Fibroblast of lung (primary cell): ENCODE measurements at regions not wholly inside any gene's neighbourhood (a gene's known extent, or its start where the extent isn't known, plus 50 kb on each side); places are given as distances from the start of the nearest gene placed in this dataset.

Experiments
- EZH2 ChIP-seq: IDR thresholded peaks from 2 replicates; pipeline ENCODE4 v1.5.1; 2012; ENCODE audit warnings: low read length, control low read depth, mild to moderate bottlenecking; ENCODE audit errors: missing control alignments
- TF ChIP-seq, protein P1 (sequence below), 2 donors: IDR thresholded peaks in 1 of 2; conservative IDR thresholded peaks in 1 of 2; 1 replicate in 1 of 2; 2 replicates in 1 of 2; pipeline ENCODE4 v1.5.1; 2011 to 2012; ENCODE audit warnings: low read length in 2 of 2, control low read depth in 1 of 2, inconsistent platforms in 1 of 2, low read depth in 1 of 2, mild to moderate bottlenecking in 1 of 2

- TF ChIP-seq, protein P1, sequence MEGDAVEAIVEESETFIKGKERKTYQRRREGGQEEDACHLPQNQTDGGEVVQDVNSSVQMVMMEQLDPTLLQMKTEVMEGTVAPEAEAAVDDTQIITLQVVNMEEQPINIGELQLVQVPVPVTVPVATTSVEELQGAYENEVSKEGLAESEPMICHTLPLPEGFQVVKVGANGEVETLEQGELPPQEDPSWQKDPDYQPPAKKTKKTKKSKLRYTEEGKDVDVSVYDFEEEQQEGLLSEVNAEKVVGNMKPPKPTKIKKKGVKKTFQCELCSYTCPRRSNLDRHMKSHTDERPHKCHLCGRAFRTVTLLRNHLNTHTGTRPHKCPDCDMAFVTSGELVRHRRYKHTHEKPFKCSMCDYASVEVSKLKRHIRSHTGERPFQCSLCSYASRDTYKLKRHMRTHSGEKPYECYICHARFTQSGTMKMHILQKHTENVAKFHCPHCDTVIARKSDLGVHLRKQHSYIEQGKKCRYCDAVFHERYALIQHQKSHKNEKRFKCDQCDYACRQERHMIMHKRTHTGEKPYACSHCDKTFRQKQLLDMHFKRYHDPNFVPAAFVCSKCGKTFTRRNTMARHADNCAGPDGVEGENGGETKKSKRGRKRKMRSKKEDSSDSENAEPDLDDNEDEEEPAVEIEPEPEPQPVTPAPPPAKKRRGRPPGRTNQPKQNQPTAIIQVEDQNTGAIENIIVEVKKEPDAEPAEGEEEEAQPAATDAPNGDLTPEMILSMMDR (conservative IDR thresholded peaks at IDR 0.05 in 1 of 2, IDR thresholded peaks at IDR 0.05 in 1 of 2; ENCODE audit: low read depth in 1 of 2, low read length in 2 of 2), result no peak
- TF ChIP-seq EZH2, result no peak
Measured at GRCh38 chr9:88642336-88642735, 107.4 kb downstream of the NXNL2 start.
